HUDEP-2 (cell line): ENCODE measurements at regions not wholly inside any gene's neighbourhood (a gene's known extent, or its start where the extent isn't known, plus 50 kb on each side); places are given as distances from the start of the nearest gene placed in this dataset.

Source experiments
- DNase-seq, 76 experiments: peaks; one replicate each; lab custom pipeline; 2025; ENCODE audit not compliant: unreplicated experiment in 76 of 76; lab: John Stamatoyannopoulos, UW

- no peak for DNase-seq
These were observed 1604.6 kb downstream of the HACE1 start for GRCh38 chr6:103255132-103255531.

- no peak for DNase-seq
These were observed 1622.8 kb downstream of the HACE1 start for GRCh38 chr6:103236923-103237322.

GRCh38 chr6:103231181-103231580 lies 1628.5 kb downstream of the HACE1 start:
- DNase-seq, result no peak

GRCh38 chr6:103215847-103216246 lies 1643.9 kb downstream of the HACE1 start:
- no peak for DNase-seq

GRCh38 chr6:103210686-103211085 lies 1649.0 kb downstream of the HACE1 start:
- DNase-seq, result no peak

- DNase-seq, result no peak
These were observed 1661.3 kb downstream of the HACE1 start for GRCh38 chr6:103198386-103198785.

- DNase-seq, result no peak
These were observed 1666.3 kb downstream of the HACE1 start for GRCh38 chr6:103193413-103193812.

- DNase-seq, result no peak
These were observed 1668.2 kb downstream of the HACE1 start for GRCh38 chr6:103191391-103192093.

GRCh38 chr6:103184776-103185175 lies 1674.9 kb downstream of the HACE1 start:
- no peak for DNase-seq

- DNase-seq, result no peak
These were observed 1675.8 kb downstream of the HACE1 start for GRCh38 chr6:103183831-103184411.

- no peak for DNase-seq
These were observed 1681.5 kb downstream of the HACE1 start for GRCh38 chr6:103178193-103178592.

- no peak for DNase-seq
These were observed 1681.9 kb downstream of the HACE1 start for GRCh38 chr6:103177791-103178190.

- DNase-seq, result no peak
These were observed 1684.7 kb downstream of the HACE1 start for GRCh38 chr6:103175056-103175455.

- no peak for DNase-seq
These were observed 1692.2 kb downstream of the HACE1 start for GRCh38 chr6:103167345-103168071.

GRCh38 chr6:103154779-103155572 lies 1704.7 kb downstream of the HACE1 start:
- no peak for DNase-seq

- no peak for DNase-seq
These were observed 1706.7 kb downstream of the HACE1 start for GRCh38 chr6:103153016-103153415.

- DNase-seq, result no peak
These were observed 1716.8 kb downstream of the HACE1 start for GRCh38 chr6:103142902-103143301.

- DNase-seq, result no peak
These were observed 1719.3 kb downstream of the HACE1 start for GRCh38 chr6:103140308-103141027.

GRCh38 chr6:103139377-103139776 lies 1720.3 kb downstream of the HACE1 start:
- no peak for DNase-seq

GRCh38 chr6:103124471-103124870 lies 1731.0 kb downstream of the GRIK2 start:
- no peak for DNase-seq
